Lower leg skin (tissue), 3 donors: ENCODE measurements at regions not wholly inside any gene's neighbourhood (a gene's known extent, or its start where the extent isn't known, plus 50 kb on each side); places are given as distances from the start of the nearest gene placed in this dataset.

Experiments used
- POLR2A ChIP-seq, 2 donors: fragments of 450-650 bp; IDR thresholded peaks; one replicate each; pipeline ENCODE4 v1.6.1; 2016 to 2017; ENCODE audit warnings: antibody characterized with exemption in 2 of 2, mild to moderate bottlenecking in 1 of 2, moderate library complexity in 1 of 2
- TF ChIP-seq, protein P1 (sequence below), 3 donors: fragments of 450-650 bp; IDR thresholded peaks; one replicate each; pipeline ENCODE4 v1.5.1; 2016; ENCODE audit warnings: antibody characterized with exemption in 3 of 3, mild to moderate bottlenecking in 3 of 3, moderate library complexity in 2 of 3

DNA sequence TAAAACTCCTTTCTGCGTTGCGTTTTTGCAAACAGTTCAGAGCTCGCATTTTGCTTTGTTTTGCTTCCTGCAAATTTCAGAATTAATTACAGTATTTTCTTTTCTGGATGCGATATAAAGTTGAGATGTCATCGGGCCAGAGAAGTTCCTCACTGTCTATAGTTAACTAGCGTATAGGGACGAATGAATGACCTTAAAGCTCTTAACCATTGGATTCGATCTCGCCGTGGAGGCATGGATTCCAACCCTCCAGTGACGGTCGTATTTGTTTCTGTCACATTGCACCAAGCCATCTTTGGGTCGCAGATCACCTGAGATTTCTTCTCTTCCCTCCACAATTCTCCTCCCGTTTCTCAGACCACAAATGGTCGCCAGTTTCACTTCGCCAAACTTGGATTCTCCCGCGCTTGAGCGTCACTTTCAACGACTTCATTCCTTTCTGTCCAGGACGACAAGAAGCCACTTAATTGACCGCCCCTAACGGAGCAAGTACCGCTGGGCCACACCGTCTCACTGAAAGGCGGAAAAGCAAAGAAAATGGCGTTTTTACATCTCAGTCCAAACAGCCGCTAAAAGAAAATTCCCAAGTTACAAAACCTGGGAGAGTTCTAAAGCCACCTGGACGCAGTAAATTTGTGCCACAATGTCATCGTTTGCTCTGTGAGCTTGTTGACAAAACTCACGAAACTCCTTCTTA is 85.3 kb upstream of the ZNF184 start:
- TF ChIP-seq, protein P1, sequence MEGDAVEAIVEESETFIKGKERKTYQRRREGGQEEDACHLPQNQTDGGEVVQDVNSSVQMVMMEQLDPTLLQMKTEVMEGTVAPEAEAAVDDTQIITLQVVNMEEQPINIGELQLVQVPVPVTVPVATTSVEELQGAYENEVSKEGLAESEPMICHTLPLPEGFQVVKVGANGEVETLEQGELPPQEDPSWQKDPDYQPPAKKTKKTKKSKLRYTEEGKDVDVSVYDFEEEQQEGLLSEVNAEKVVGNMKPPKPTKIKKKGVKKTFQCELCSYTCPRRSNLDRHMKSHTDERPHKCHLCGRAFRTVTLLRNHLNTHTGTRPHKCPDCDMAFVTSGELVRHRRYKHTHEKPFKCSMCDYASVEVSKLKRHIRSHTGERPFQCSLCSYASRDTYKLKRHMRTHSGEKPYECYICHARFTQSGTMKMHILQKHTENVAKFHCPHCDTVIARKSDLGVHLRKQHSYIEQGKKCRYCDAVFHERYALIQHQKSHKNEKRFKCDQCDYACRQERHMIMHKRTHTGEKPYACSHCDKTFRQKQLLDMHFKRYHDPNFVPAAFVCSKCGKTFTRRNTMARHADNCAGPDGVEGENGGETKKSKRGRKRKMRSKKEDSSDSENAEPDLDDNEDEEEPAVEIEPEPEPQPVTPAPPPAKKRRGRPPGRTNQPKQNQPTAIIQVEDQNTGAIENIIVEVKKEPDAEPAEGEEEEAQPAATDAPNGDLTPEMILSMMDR (IDR thresholded peaks at IDR 0.05): no peak
- TF ChIP-seq POLR2A (IDR thresholded peaks at IDR 0.05): no peak
